ENCODE measurements at regions not wholly inside any gene's neighbourhood (a gene's known extent, or its start where the extent isn't known, plus 50 kb on each side); places are given as distances from the start of the nearest gene placed in this dataset.
"Not testable (repeated sequence)": the region's sequence is repeated elsewhere in the genome, so short reads cannot be mapped to it uniquely, and the experiment has no call there.

DNA sequence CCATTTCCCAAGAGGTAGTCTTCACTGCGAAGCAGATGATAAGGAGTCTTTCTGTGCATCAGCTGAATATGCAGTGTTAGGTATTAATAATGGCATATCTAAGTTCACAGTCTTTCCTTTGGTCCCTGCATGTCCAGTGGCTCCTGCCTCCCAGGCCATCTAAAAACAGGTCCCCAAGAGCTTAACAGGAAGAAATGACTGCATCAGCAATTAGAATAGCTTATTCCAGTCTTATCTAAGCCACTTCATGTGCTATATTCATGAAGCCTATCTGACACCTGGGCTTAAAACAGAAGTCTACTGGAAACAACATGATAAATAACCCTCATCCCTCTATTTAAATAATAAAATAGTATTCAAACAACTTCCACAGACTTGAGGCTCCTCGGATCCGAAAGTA lies 346.1 kb upstream of the ERCC4 start:
- DNase-seq, result no peak
- TF ChIP-seq POLR2A (IDR thresholded peaks at IDR 0.05; ENCODE audit: low read length), result no peak
- TF ChIP-seq GATA1 (IDR thresholded peaks at IDR 0.05; ENCODE audit: low read depth, low read length), result no peak

DNA sequence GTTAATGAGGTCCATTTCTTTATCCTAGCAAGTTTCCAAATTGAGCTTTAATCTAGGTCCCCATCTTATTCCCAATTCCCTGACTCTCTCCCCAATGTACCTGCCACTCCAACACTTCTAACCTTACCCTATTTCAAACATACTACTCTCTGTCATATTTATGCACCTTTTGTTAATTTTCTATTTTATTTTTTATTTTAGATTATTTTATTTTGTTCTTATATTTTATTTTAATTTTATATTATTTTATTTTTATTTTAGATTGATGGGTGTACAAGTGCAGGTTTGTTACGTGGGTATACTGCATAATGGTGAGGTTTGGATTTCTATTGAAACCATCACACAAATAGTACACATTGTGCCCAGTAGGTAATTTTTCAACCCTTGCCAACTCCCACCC lies 333.9 kb upstream of the ERCC4 start:
- TF ChIP-seq POLR2A (IDR thresholded peaks at IDR 0.05; ENCODE audit: low read length) (no peak), GATA1 (IDR thresholded peaks at IDR 0.05; ENCODE audit: low read depth, low read length) (no peak)

DNA sequence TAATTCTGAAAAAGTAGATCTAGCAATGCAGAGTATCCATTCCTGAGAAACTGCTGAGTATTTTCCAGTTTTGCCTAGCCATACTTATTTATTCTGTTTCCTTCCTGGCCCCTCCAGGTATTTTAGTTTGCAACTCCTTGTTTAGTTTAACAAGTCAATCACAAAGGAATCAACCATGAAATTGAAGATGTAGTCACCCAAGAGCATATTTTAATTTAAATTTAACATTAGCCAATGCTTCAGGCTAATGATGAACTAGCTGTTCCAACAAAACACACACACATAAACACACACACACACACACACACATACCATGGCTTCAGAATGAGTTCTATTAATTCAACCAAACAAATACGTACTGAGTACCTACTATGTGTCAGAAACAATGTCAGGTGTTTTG lies 332.8 kb upstream of the ERCC4 start:
- TF ChIP-seq POLR2A (IDR thresholded peaks at IDR 0.05; ENCODE audit: low read length) (no peak), GATA1 (IDR thresholded peaks at IDR 0.05; ENCODE audit: low read depth, low read length) (no peak)

More for the DNA sequence above, 333.9 kb upstream of the ERCC4 start:
- DNase-seq, result no peak

DNA sequence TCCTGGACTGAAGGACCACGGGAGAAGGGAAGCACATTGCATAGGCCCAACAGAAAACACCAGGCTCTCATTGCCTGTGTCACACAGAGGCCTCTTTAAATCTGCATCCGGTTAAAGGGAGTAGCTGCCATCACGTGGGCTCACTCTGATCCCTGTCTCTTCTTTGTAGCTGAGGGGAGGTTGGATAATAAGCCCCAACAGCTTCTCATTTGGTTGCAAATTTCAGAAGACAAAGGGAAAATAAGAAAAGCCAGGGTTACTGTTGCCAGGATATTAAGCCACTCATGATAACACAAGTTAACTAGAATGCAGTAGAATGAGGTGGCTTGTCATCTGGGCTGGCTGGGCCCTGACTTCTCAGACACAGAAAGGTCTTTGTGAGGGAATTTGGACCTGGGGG lies 325.1 kb upstream of the ERCC4 start:
- DNase-seq, result no peak
- no peak for TF ChIP-seq POLR2A (IDR thresholded peaks at IDR 0.05; ENCODE audit: low read length)

More for the DNA sequence above, 332.8 kb upstream of the ERCC4 start:
- no peak for DNase-seq

DNA sequence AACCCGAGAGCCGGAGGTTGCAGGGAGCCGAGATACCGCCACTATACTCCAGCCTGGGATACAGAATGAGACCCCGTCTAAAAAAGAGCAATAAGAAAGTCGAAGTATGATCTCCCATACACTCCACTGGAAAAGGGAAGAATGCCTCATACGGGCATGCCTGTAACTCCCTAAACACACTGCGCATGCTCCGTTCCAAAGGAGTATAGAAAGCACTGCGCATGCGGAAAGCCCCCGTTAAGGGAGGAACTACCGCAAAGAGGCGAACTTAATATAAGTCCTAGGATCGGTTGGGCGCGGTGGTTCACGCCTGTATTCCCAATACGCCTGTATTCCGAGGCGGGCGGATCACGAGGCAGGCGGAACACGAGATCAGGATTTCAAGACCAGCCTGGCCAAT lies 313.1 kb upstream of the ERCC4 start:
- TF ChIP-seq POLR2A (IDR thresholded peaks at IDR 0.05; ENCODE audit: low read length) (no peak), GATA1 (IDR thresholded peaks at IDR 0.05; ENCODE audit: low read depth, low read length) (no peak)
- DNase-seq, result no peak

DNA sequence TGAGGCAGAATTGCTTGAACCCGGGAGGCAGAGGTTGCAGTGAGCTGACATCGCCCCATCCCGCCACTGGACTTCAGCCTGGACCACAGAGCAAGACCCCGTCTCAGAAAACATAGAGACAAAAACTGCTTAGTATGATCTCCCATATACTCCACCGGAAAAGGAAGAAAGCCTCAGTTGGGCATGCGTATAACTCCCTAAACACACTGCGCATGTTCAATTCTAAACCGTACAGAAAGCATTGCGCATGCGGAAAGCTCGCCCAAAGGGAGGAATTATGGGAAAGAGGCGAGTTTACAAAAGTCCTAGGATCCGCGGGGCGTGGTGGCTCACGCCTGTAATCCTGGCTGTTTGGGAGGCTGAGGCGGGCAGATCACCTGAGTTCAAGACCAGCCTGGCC lies 312.7 kb upstream of the ERCC4 start:
- TF ChIP-seq POLR2A (IDR thresholded peaks at IDR 0.05; ENCODE audit: low read length) (no peak), GATA1 (IDR thresholded peaks at IDR 0.05; ENCODE audit: low read depth, low read length) (no peak)
- no peak for DNase-seq

DNA sequence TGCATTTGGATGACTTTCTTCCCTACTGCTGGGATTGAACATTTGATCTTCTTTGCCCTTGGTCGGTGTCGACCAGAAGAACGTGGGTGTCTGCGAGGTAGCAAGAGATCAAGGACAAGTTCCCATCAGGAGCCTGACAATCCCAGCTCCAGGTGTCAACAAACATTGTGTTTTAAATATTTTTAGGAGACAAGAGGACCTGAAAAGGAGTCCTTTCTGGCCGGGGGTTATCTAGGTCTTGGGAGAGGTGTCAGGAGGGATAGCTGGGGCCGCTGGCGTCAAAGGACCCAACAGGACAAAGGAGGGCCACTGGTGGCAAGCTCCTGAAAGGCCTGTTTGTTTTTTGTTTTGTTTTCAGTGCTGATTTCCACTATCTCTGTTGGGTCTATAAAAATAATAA lies 308.4 kb upstream of the ERCC4 start:
- DNase-seq, result no peak
- TF ChIP-seq POLR2A (IDR thresholded peaks at IDR 0.05; ENCODE audit: low read length) (no peak), GATA1 (IDR thresholded peaks at IDR 0.05; ENCODE audit: low read depth, low read length) (no peak)

DNA sequence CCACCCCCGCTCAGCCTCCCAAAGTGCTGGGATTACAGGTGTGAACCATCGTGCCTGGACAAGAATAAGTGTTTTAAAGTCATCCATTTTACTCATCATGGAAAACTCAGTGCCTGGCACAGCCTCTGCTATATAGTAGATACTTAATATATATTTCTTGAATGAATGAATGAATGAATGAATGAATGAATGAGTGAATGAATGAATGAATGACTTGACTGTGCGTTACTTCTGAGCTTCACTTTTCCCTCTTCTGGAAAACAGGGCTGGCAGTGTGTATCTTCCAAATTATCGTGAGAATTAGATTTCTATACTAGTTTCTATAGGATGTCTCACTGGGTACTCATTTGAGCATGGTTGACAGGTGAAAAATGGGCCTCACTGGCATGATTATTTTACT lies 307.3 kb upstream of the ERCC4 start:
- DNase-seq, result no peak
- no peak for TF ChIP-seq POLR2A (IDR thresholded peaks at IDR 0.05; ENCODE audit: low read length)
- TF ChIP-seq GATA1 (IDR thresholded peaks at IDR 0.05; ENCODE audit: low read depth, low read length), result no peak

DNA sequence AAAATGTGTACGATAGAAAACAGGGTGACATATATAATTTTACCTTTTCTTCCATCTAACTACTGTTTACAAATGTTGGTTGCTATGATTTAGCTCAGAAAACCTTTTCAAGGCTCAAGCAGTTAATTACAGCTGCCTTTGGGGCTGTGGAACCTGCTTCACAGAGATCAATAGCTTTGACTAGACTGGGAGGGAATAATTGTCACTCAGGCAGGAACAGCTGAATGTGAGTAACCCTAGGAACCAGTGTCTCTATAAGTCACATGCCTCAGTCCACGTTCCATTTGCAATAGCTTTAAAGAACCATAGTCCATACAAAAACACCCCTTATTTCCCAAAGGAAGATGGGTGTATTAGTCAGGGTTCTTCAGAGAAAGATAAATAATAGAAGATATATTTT lies 306.8 kb upstream of the ERCC4 start:
- no peak for TF ChIP-seq GATA1 (IDR thresholded peaks at IDR 0.05; ENCODE audit: low read depth, low read length)
- DNase-seq, result no peak

DNA sequence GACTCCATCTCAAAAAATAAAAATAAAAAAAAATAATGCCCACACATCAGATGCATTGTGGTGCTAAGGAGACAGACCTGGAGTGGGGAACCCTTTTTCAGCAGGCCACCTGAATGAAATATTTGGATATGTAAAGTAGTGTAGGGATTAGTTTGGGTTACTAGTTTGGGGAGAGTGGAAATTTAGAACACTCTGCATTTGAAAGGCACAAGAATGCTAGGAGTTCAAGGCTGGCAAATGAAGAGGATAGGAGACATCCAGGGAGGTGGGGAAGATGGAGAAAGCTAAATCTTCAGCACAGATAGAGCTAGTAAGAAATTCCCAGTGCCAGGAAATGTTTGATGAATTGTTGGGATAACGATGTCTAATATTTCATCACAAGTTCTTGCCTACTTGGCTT lies 298.3 kb upstream of the ERCC4 start:
- TF ChIP-seq GATA1 (IDR thresholded peaks at IDR 0.05; ENCODE audit: low read depth, low read length) (no peak), POLR2A (IDR thresholded peaks at IDR 0.05; ENCODE audit: low read length) (no peak)

DNA sequence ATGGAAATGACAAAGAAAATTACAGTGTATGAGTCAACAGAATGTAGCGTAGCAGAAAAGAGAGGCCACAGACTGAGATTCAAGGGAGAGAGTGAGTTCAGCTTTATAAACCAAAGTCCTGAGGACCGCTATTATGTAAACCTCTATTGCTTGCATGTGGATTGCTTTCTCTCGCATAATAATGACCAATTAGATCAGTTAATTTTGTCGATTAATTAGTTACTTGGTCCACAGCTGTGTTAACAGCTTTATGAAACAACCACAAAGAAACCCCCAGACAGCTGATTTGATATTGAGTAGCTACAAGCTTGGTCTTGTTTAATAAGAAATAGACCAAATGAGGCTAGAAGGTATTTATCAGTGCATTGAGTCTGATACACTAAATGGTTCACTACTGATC lies 291.8 kb upstream of the ERCC4 start:
- no peak for TF ChIP-seq POLR2A (IDR thresholded peaks at IDR 0.05; ENCODE audit: low read length)
- TF ChIP-seq GATA1 (IDR thresholded peaks at IDR 0.05; ENCODE audit: low read depth, low read length), result no peak
- no peak for DNase-seq

More for the DNA sequence above, 298.3 kb upstream of the ERCC4 start:
- no peak for DNase-seq

DNA sequence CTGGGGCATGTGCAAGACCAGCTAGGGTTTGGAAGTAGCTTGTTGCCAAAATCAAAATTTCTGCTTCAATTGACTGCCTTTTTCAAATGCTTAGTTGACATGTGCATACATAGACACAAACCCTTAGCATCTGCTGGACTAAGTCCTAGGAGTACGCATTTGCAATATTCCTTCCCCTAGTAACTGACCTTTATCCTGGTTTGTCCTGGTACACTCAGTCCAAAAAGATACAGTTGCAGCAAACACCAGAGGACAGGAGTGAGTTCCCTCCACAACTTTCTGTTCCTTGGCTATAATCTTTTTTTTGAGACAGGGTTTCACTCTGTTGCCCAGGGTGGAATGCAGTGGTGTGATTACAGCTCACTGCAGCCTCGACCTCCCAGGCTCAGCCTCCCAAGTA lies 290.2 kb upstream of the ERCC4 start:
- no peak for TF ChIP-seq POLR2A (IDR thresholded peaks at IDR 0.05; ENCODE audit: low read length)
- no peak for TF ChIP-seq GATA1 (IDR thresholded peaks at IDR 0.05; ENCODE audit: low read depth, low read length)
- no peak for DNase-seq

DNA sequence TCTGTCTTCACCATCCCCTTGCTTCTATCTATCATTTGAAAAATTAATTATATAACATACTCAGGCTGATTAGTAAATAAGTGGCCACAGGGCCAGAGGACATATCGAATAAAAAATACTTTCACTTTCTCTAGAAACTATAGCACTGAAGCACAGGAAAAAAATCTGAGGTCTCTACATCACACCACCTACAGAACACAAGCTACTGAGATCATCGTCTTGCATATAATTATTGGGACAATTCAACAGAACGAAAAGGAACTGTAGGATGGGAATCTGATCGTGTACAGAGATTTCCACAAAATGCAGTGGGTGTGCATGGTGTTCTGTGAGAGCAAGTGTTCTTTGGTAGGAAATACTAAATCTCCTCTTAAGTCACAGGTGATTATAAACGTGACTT lies 289.6 kb upstream of the ERCC4 start:
- TF ChIP-seq POLR2A (IDR thresholded peaks at IDR 0.05; ENCODE audit: low read length), result no peak
- DNase-seq, result no peak

DNA sequence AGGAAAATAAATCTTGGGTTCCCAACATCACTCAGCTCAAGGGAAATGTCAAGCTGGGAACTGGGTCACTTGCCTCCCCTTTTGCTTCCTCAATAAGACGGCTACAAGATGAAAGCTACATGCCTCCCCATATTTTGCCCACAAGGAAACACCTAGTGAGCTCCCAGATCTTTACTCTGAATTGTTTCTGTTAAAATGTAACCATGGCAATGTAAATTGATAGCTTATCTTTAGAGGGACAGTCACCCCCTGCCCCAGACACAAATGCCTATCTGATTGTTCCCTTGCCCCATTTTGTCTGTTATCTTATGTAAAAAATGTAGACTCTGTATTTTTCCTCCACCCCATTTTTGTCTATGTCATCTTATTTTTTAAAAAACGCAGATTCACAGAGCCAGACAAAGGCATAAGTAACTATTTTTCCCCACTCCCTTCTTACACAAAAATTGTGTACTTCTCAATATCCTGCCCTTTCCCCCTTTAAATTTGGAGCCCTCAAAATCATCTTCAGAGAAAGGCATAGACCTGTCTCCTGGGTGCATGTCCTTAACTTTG lies 288.7 kb upstream of the ERCC4 start:
- peak in 1 of 2 experiments; percentile 52 for DNase-seq
- TF ChIP-seq GATA1 (IDR thresholded peaks at IDR 0.05; ENCODE audit: low read depth, low read length) (no peak), POLR2A (IDR thresholded peaks at IDR 0.05; ENCODE audit: low read length) (no peak)

DNA sequence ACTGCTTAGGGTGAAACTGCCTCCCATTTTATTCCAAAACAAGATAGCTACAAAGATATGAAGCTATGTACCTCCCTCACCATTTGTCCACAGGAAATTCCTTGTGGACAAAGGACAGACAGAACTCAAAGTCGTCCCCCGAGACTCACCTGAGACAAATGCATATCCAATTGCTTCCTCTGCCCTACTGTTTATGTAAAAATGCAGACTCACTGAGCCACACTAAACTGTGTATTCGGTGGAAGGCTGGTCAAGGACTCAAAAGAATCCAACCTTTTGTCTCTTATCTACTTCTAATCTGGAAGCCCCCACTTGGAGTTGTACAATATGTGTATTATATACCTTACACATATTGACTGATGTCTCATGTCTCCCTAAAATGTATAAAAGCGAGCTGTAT lies 288.0 kb upstream of the ERCC4 start:
- no peak for TF ChIP-seq GATA1 (IDR thresholded peaks at IDR 0.05; ENCODE audit: low read depth, low read length)
- no peak for TF ChIP-seq POLR2A (IDR thresholded peaks at IDR 0.05; ENCODE audit: low read length)
- no peak for DNase-seq

DNA sequence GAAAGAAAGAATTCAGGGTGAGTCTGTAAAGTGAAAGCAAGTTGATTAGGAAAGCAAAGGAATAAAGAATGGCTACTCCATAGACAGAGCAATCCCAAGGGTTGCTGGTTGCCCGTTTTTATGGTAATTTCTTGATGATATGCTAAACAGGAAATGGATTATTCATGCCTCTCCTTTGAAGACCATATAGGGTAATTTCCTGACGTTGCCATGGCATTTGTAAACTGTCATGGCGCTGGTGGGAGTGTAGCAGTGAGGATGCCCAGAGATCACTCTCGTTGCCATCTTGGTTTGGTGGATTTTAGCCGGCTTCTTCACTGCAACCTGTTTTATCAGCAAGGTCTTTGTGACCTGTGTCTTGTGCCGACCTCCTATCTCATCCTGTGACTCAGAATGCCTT lies 287.4 kb upstream of the ERCC4 start:
- not testable (repeated sequence) for DNase-seq

Data from erythroblast (primary cell).